GM12872 (cell line): ENCODE measurements at regions not wholly inside any gene's neighbourhood (a gene's known extent, or its start where the extent isn't known, plus 50 kb on each side); places are given as distances from the start of the nearest gene placed in this dataset.

Source experiments
- CTCF ChIP-seq: IDR thresholded peaks from 3 replicates; pipeline ENCODE4 v1.5.1; 2011; ENCODE audit warnings: low read depth, mild to moderate bottlenecking, low read length, moderate library complexity; ENCODE audit not compliant: insufficient read depth

DNA sequence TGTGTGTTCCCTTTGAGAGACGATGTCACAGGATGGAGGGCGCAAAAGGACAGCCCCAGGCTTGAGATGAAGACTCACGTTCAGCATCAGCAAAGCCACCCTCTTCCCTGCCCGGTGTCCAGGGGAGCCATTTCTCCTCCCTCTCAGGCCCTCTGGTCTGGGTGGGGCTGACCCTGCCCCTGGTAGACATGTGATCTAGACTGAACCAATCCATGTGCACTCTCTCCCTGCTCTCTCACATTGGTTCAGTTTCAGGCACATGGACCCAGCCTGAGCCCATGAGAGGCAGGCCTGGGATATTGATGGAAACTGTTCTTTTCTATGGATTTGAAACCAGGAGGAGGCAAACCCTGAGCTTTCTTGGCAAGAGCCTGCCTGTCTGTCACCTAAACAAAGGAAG, 115.6 kb upstream of the IGSF21 start:
- TF ChIP-seq CTCF = no peak

GRCh38 chr1:17992800-17993199, 114.8 kb upstream of the IGSF21 start:
- no peak for TF ChIP-seq CTCF

DNA sequence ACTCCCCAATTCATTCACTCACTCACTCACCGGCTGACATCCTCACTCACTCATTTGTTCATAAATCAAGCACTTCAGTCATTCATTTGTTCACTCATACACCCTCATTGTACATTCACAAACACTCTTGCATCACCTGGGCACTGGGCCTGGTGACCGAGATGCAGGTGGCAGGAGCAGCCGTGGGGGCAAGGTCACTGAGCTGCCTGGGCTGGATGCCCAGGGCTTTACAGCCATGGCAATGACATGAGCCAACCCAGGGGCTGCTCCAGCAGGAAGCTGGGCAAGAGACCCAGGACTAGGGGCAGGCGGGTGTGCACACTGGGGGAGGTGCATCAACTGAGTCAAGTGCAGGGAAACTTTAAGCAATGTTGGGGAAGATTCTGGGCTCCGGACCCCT, 113.6 kb upstream of the IGSF21 start:
- no peak for TF ChIP-seq CTCF

- no peak for TF ChIP-seq CTCF
Observed at GRCh38 chr1:17995480-17995879, 112.1 kb upstream of the IGSF21 start.

GRCh38 chr1:17998889-17999288, 108.7 kb upstream of the IGSF21 start:
- TF ChIP-seq CTCF = peak; percentile 27; the same call in 1 of the 3 replicates

DNA sequence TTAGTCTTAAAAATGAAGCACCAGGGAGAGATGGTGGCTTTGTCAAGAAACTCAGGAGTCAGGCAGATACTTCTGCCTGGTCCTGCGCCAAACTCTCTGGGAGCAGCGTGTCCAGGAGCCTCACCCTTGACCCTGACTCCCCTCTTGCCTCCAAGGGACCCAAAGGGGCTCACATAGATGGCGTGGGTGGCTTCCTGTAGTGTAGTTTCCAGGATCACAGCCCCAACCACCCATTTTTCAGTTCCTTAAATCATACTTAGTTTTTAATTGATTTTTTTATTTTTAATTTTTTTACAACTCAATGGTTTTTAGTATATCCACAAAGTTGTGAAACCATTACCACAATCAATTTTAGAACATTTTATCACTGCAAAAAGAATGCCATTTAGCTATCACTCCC, 107.7 kb upstream of the IGSF21 start:
- TF ChIP-seq CTCF = no peak

GRCh38 chr1:18001725-18002124, 105.9 kb upstream of the IGSF21 start:
- no peak for TF ChIP-seq CTCF

DNA sequence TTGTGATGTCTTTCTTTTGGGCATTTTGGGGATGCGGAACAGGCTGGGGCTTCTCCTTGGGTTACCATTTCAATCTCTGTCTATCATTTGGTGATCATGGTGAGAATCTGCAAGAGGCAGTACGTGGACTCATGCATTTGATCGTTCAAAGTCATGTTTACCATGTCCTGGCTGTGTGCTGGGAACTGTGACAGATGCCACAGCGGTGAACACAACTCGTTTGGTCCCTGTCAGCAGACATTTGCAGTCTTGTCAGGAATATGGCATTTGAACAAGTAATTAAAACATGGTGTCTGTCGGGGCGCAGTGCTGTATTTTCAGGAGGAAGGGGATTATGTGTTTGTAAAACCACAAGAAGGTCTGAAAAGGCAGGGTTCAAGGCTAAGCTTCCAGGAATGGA, 103.3 kb upstream of the IGSF21 start:
- TF ChIP-seq CTCF = no peak
